OCI-LY3 (cell line): ENCODE measurements at regions not wholly inside any gene's neighbourhood (a gene's known extent, or its start where the extent isn't known, plus 50 kb on each side); places are given as distances from the start of the nearest gene placed in this dataset.

Experiments
- EZH2phosphoT487 ChIP-seq: fragments of 200-600 bp; shearing (Covaris generic); IDR thresholded peaks from 2 replicates; pipeline ENCODE4 v1.6.1; 2018; ENCODE audit warnings: antibody characterized with exemption, mixed run types, low read depth
- TF ChIP-seq, protein P1 (sequence below): fragments of 200-600, 300-600 bp; sonication (generic); IDR thresholded peaks from 2 replicates; pipeline ENCODE4 v1.5.1; 2014; ENCODE audit warnings: antibody characterized with exemption, low read length, low read depth

DNA sequence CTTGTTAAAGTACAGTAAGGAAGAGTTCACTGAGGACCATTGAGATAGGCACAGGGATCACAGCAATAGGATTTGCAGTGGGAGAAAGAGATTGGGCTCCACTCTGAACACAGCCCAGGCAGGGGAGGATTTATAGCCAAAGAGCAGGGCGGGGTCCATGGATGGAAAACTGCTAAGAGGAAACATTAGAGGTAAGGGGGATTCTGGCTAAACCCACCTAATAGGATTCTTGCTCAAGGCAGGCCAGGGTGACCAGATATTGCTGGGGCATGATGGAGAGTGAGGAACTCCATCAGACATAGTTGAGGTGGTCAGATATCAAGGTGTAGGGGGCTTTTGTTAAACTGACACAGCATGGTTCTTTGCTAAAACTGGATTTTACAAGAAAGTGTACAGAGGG lies 372.8 kb downstream of the NPHP4 start:
- no peak for TF ChIP-seq EZH2phosphoT487
- TF ChIP-seq, protein P1, sequence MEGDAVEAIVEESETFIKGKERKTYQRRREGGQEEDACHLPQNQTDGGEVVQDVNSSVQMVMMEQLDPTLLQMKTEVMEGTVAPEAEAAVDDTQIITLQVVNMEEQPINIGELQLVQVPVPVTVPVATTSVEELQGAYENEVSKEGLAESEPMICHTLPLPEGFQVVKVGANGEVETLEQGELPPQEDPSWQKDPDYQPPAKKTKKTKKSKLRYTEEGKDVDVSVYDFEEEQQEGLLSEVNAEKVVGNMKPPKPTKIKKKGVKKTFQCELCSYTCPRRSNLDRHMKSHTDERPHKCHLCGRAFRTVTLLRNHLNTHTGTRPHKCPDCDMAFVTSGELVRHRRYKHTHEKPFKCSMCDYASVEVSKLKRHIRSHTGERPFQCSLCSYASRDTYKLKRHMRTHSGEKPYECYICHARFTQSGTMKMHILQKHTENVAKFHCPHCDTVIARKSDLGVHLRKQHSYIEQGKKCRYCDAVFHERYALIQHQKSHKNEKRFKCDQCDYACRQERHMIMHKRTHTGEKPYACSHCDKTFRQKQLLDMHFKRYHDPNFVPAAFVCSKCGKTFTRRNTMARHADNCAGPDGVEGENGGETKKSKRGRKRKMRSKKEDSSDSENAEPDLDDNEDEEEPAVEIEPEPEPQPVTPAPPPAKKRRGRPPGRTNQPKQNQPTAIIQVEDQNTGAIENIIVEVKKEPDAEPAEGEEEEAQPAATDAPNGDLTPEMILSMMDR = no peak
